OCI-LY3 (cell line): ENCODE measurements at regions not wholly inside any gene's neighbourhood (a gene's known extent, or its start where the extent isn't known, plus 50 kb on each side); places are given as distances from the start of the nearest gene placed in this dataset.
"Not testable (repeated sequence)": the region's sequence is repeated elsewhere in the genome, so short reads cannot be mapped to it uniquely, and the experiment has no call there.

Source experiments
- H2AFZ ChIP-seq: fragments of 200-600, 300-600 bp; shearing (Covaris generic); 2 replicates; pipeline ENCODE4 v1.6.0; 2014; ENCODE audit warnings: antibody characterized with exemption, low read depth, low read length
- H3K27ac ChIP-seq: fragments of 200-600, 300-600 bp; sonication (generic); 2 replicates; pipeline ENCODE4 v1.5.1; 2014; ENCODE audit warnings: mild to moderate bottlenecking, low read length, moderate library complexity, mixed read lengths
- H3K27me3 ChIP-seq: fragments of 200-600, 300-600 bp; sonication (generic); 2 replicates; pipeline ENCODE4 v1.6.1; 2014; ENCODE audit warnings: low read depth, low read length, mixed read lengths
- H3K36me3 ChIP-seq: fragments of 200-600, 300-600 bp; sonication (generic); replicated peaks from 2 replicates; pipeline ENCODE3; 2014; ENCODE audit warnings: low read depth, low read length, mixed read lengths
- H3K4me1 ChIP-seq: fragments of 300-600, 200-600 bp; sonication (generic); 2 replicates; pipeline ENCODE4 v1.6.1; 2014; ENCODE audit warnings: low read length, mixed read lengths
- H3K4me2 ChIP-seq: fragments of 200-600, 300-600 bp; sonication (generic); 2 replicates; pipeline ENCODE4 v1.6.1; 2014; ENCODE audit warnings: low read length, mixed read lengths
- H3K4me3 ChIP-seq: fragments of 300-600, 200-600 bp; sonication (generic); 2 replicates; pipeline ENCODE4 v1.5.1; 2014; ENCODE audit warnings: antibody characterized with exemption, mild to moderate bottlenecking, low read length, moderate library complexity
- H3K79me2 ChIP-seq: fragments of 300-600, 200-600 bp; shearing (Covaris generic); 2 replicates; pipeline ENCODE4 v1.6.1; 2014; ENCODE audit warnings: mild to moderate bottlenecking, low read length, mixed read lengths
- H3K9ac ChIP-seq: fragments of 300-600, 200-600 bp; shearing (Covaris generic); 2 replicates; pipeline ENCODE4 v1.6.0; 2014; ENCODE audit warnings: mild to moderate bottlenecking, low read length, moderate library complexity
- H3K9me3 ChIP-seq: fragments of 200-600, 300-600 bp; shearing (Covaris generic); 2 replicates; pipeline ENCODE4 v1.6.1; 2014; ENCODE audit warnings: low read length, mixed read lengths; ENCODE audit not compliant: insufficient read depth
- H4K20me1 ChIP-seq: fragments of 200-600, 300-600 bp; sonication (generic); 2 replicates; pipeline ENCODE4 v1.6.1; 2016; ENCODE audit warnings: low read length, mixed read lengths; ENCODE audit not compliant: insufficient read depth
- CTCF ChIP-seq: fragments of 200-600, 300-600 bp; sonication (generic); IDR thresholded peaks from 2 replicates; pipeline ENCODE4 v1.5.1; 2014; ENCODE audit warnings: antibody characterized with exemption, low read length, low read depth
- EZH2phosphoT487 ChIP-seq: fragments of 200-600 bp; shearing (Covaris generic); IDR thresholded peaks from 2 replicates; pipeline ENCODE4 v1.6.1; 2018; ENCODE audit warnings: antibody characterized with exemption, mixed run types, low read depth

DNA sequence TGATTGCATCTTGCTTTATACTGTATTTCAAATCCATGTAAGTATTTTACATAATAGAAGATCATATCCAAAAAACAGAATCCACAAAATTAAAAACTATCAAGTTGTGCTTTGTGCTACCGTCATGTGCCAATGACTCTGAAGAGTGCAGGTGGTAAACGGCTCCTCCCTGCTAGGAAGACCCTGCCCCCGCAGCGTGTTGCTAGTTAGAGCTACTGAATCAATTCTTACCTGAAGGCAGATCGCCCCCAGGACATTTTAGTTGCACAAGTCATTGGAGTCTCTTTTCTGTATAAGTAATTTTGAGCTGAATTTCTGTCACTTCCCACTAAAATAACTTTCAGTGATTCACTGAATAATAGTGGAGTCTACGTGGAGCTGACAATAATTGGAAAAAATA lies 599.5 kb upstream of the ZFP42 start:
- H3K27me3 ChIP-seq: no peaks in the 10 kb centered on the region
- no peak overlapping the region for H3K9ac ChIP-seq
- no peak for TF ChIP-seq EZH2phosphoT487
- no peak for TF ChIP-seq CTCF
- no peak overlapping the region for H3K27ac ChIP-seq
- no peaks in the 10 kb centered on the region for H4K20me1 ChIP-seq
- no peak overlapping the region for H3K4me2 ChIP-seq
- H3K36me3 ChIP-seq: no peaks in the 10 kb centered on the region
- no peaks in the 10 kb centered on the region for H3K4me1 ChIP-seq
- H3K79me2 ChIP-seq: no peaks in the 10 kb centered on the region
- H2AFZ ChIP-seq: no peak overlapping the region
- H3K4me3 ChIP-seq: no peak overlapping the region
- H3K9me3 ChIP-seq: no peaks in the 10 kb centered on the region

DNA sequence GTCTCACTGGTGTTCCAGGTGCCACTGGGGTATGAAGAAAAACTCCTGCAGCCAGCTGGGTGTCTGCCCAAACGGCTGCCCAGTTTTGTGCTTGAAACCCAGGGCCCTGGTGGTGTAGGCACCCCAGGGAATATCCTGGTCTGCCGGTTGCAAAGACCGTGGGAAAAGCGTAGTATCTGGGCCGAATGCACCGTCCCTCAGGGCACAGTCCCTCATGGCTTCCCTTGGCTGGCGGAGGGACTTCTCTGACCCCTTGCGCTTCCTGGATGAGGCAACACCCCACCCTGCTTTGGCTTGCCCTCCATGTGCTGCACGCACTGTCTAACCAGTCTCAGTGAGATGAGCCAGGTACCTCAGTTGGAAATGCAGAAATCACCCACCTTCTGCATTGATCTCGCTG lies 587.1 kb upstream of the ZFP42 start:
- H3K4me3 ChIP-seq, H3K9ac ChIP-seq, H3K4me1 ChIP-seq, H2AFZ ChIP-seq, H3K9me3 ChIP-seq, H4K20me1 ChIP-seq, H3K4me2 ChIP-seq, H3K79me2 ChIP-seq, H3K36me3 ChIP-seq, H3K27ac ChIP-seq, H3K27me3 ChIP-seq: not testable (repeated sequence)

DNA sequence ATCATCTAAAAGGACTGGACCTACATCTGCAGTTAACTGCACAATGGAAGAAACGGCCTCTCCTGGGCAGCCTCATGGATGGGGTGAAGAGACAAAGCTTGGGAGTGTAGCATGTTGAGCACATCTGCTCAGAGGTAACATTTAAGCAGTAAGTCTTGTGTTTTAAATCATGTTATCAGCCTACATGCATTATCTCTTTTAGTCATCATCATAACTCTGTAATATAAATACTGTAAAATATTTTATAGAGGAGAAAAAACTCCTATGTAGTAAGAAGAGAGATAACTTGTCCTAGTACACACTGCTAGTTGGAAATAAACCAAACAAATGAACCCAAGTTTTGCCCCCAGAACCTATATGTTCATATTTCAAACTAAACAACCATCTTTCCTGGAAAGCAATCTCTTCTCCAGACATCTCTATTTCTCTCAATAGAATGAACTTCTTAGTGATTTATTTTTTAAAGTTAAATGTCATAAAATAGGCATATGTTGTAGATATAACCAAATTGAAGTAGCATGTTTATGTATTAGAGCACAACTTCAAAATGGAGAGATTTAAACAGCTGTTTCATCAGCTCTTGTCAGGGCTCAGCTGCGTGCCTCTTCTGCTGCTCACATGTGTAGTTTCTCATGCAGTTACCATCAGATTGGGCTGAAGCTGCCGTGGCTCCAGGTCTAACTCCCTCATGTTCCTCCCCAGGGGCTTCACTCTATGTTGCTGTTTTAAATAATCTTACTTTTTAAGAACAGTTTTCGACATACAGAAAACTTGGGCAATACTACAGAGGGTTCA lies 581.8 kb upstream of the ZFP42 start:
- Histone ChIP-seq H3K9ac (no peak overlapping the region), H3K27me3 (no peaks in the 10 kb centered on the region), H4K20me1 (no peaks in the 10 kb centered on the region), H3K4me1 (no peaks in the 10 kb centered on the region), H3K9me3 (no peaks in the 10 kb centered on the region), H3K4me3 (no peak overlapping the region), H3K27ac (no peak overlapping the region), H2AFZ (no peak overlapping the region), H3K4me2 (no peak overlapping the region), H3K79me2 (no peaks in the 10 kb centered on the region), H3K36me3 (no peaks in the 10 kb centered on the region)
- no peak for TF ChIP-seq EZH2phosphoT487
- TF ChIP-seq CTCF: no peak

DNA sequence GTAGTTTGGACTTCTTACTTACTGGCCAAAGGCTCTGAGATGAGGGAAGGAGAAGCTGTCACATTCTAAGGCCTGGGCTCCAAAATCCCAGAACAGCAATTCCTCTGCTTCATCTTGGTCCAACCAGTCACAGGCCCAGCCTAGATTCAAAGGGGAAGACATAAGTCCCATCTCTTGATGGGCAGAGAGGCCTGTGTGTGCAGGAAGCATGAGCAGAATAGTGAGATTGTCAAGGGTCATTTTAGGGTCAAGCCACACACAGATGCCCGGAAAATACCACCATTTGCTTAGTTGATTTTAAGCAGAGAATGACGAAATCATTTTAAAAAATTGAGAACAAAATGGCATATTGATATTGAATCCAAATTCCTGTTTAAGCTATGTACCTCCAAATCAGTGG lies 580.9 kb upstream of the ZFP42 start:
- H3K36me3 ChIP-seq: no peaks in the 10 kb centered on the region
- H3K9ac ChIP-seq: no peak overlapping the region
- TF ChIP-seq EZH2phosphoT487 (no peak), CTCF (no peak)
- no peak overlapping the region for H3K4me2 ChIP-seq
- H4K20me1 ChIP-seq: no peaks in the 10 kb centered on the region
- H3K27ac ChIP-seq: no peak overlapping the region
- H3K4me3 ChIP-seq: no peak overlapping the region
- H3K9me3 ChIP-seq: no peaks in the 10 kb centered on the region
- no peak overlapping the region for H2AFZ ChIP-seq
- no peaks in the 10 kb centered on the region for H3K79me2 ChIP-seq
- H3K27me3 ChIP-seq: no peaks in the 10 kb centered on the region
- H3K4me1 ChIP-seq: no peaks in the 10 kb centered on the region
